ENCODE measurements at regions not wholly inside any gene's neighbourhood (a gene's known extent, or its start where the extent isn't known, plus 50 kb on each side); places are given as distances from the start of the nearest gene placed in this dataset.

DNA sequence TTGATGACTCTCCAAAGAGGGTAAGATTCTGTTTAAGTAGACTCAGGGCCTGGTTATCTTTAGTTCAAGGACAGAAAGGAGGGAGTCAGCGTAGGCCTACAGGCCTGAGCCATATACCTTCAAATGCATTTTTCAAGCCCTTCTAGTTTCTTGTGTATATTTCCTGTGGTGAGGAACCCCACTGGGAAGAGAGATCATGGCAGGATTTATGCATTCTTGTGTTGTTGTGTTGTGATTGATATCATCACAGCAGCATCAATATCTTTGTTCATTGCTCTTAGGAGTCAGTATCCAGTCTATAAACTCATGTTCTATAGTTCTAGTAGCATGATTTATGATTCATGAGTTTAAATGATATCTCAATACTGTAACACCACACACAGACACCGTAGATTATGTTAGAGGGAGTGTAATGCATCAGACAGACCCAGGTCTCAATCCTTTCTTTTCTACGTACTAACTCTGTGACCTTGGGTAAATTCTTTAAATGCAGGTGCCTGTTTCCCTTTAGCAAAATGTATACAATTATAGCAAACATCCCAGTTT, 427.5 kb downstream of the PDCD6IP start:
- no peaks in the 10 kb centered on the region for H3K36me3 ChIP-seq
- no peak for DNase-seq
- no peaks in the 10 kb centered on the region for H3K4me1 ChIP-seq
- TF ChIP-seq POLR2A (IDR thresholded peaks at IDR 0.05), result no peak
- TF ChIP-seq, protein P1, sequence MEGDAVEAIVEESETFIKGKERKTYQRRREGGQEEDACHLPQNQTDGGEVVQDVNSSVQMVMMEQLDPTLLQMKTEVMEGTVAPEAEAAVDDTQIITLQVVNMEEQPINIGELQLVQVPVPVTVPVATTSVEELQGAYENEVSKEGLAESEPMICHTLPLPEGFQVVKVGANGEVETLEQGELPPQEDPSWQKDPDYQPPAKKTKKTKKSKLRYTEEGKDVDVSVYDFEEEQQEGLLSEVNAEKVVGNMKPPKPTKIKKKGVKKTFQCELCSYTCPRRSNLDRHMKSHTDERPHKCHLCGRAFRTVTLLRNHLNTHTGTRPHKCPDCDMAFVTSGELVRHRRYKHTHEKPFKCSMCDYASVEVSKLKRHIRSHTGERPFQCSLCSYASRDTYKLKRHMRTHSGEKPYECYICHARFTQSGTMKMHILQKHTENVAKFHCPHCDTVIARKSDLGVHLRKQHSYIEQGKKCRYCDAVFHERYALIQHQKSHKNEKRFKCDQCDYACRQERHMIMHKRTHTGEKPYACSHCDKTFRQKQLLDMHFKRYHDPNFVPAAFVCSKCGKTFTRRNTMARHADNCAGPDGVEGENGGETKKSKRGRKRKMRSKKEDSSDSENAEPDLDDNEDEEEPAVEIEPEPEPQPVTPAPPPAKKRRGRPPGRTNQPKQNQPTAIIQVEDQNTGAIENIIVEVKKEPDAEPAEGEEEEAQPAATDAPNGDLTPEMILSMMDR (IDR thresholded peaks at IDR 0.05), result no peak
- no peaks in the 10 kb centered on the region for H3K9me3 ChIP-seq
- H3K4me3 ChIP-seq, result no peak overlapping the region
- H3K27ac ChIP-seq, result no peak overlapping the region
- no peaks in the 10 kb centered on the region for H3K27me3 ChIP-seq

DNA sequence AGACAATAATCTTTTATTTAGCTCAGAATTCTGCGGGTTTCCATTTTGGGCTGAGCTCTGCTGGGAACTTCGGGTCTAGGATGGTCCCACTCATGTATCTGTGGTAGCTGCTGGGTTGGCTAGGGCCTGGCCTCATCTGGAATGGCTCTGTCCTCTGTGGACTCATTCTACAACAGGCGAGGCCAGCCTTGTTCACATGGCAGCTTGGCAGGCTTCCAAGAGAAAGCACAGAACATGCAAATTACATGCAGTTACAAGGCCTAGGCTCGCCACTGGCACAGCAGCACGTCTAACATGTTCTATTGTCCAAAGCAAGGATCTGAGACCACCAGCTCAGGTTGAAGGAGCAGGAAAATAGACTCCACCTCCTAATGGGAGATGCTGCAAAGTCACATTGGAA, 431.4 kb downstream of the PDCD6IP start:
- no peaks in the 10 kb centered on the region for H3K4me1 ChIP-seq
- H3K27me3 ChIP-seq, result no peaks in the 10 kb centered on the region
- no peak overlapping the region for H3K27ac ChIP-seq
- H3K9me3 ChIP-seq, result no peaks in the 10 kb centered on the region
- H3K36me3 ChIP-seq, result no peaks in the 10 kb centered on the region
- H3K4me3 ChIP-seq, result no peak overlapping the region
- DNase-seq, result peak in 1 of 3 donors; percentile 25
- no peak for TF ChIP-seq POLR2A (IDR thresholded peaks at IDR 0.05)
- TF ChIP-seq, protein P1 (IDR thresholded peaks at IDR 0.05), result no peak

DNA sequence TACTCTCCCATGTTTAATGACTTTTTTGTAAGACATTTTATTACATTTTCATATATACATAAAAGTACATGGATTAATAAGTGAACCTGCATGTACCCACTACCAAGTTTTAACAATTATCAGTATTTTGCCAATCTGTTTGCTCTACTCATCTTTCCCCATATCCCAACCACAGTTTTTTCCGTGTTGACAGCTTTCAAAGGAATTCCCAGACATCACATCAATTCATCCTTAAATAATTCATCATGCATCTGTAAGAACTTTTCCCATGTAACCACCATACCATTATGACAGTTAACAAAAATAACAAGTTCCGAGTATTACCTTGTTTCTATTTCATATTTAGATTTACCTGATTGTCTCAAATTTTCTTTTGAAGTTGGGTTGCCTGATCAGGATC, 436.7 kb downstream of the PDCD6IP start:
- Histone ChIP-seq H3K9me3 (no peaks in the 10 kb centered on the region), H3K4me1 (no peaks in the 10 kb centered on the region), H3K27ac (no peak overlapping the region), H3K36me3 (no peaks in the 10 kb centered on the region), H3K4me3 (no peak overlapping the region), H3K27me3 (no peaks in the 10 kb centered on the region)
- TF ChIP-seq, protein P1 (IDR thresholded peaks at IDR 0.05), result no peak
- TF ChIP-seq POLR2A (IDR thresholded peaks at IDR 0.05), result no peak
- DNase-seq, result no peak

DNA sequence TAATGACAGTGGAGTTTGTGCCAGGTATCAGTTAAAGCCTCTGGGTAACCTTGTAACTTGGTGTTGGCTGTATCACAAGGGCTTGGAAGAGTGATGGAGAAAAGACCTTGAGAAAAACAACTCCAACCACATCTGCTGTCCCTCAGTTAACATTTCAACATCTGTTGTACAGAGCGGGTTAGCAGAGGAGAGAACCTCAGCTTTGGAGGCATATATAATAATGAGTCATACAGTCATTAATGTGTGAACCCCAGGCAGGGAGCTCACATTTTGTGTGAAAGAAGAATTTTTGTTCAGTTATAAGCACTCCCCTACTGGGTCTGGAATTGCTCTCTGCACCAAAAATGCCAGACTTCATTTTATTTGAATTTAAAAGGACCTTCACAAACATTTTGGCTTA, 439.5 kb downstream of the PDCD6IP start:
- no peaks in the 10 kb centered on the region for H3K9me3 ChIP-seq
- no peaks in the 10 kb centered on the region for H3K27me3 ChIP-seq
- no peak for DNase-seq
- H3K4me1 ChIP-seq, result no peaks in the 10 kb centered on the region
- H3K27ac ChIP-seq, result no peak overlapping the region
- TF ChIP-seq, protein P1 (IDR thresholded peaks at IDR 0.05), result no peak
- TF ChIP-seq POLR2A (IDR thresholded peaks at IDR 0.05), result no peak
- no peak overlapping the region for H3K4me3 ChIP-seq
- no peaks in the 10 kb centered on the region for H3K36me3 ChIP-seq

DNA sequence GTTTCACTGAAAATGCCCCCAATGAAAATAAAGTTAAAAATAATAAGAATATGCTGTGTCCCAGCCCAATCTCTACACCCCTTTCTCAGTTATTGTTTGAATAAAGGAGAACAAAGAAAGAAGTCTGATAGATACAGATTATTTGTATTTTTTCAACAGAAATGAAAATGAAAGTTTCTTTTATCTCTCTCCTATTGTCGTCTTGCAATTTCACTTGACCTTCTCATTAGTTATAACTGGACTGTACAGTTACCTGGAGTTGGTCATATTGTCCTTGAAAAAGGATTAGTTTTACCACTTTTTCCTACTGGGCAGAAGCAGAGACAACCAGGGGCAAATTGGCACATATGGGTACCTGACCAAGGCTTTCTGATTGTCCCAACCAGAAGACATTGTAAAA, 440.0 kb downstream of the PDCD6IP start:
- Histone ChIP-seq H3K4me3 (no peak overlapping the region), H3K27ac (no peak overlapping the region), H3K36me3 (no peaks in the 10 kb centered on the region), H3K4me1 (no peaks in the 10 kb centered on the region), H3K27me3 (no peaks in the 10 kb centered on the region), H3K9me3 (no peaks in the 10 kb centered on the region)
- TF ChIP-seq, protein P1 (IDR thresholded peaks at IDR 0.05), result no peak
- no peak for TF ChIP-seq POLR2A (IDR thresholded peaks at IDR 0.05)
- DNase-seq, result no peak

DNA sequence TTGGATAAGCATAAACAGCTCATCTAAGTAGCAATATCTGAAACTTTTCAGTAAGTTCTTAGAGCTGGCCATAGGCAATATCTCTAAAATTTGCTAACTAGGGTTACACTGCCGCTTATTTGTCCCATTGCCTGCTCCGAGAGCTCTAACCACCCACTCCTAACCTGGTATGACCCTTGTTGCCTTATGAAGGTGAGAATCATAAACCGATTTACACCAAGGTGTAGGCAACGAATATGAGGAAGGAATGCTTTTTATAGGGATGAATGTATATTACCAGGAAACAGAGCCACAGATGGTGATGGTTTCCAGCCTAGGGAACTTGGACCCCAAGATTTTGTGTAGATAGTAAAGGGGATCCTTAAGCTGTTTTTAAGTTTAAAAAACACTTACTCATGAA, 440.9 kb downstream of the PDCD6IP start:
- Histone ChIP-seq H3K4me3 (no peak overlapping the region), H3K9me3 (no peaks in the 10 kb centered on the region), H3K27me3 (no peaks in the 10 kb centered on the region), H3K27ac (no peak overlapping the region), H3K36me3 (no peaks in the 10 kb centered on the region), H3K4me1 (no peaks in the 10 kb centered on the region)
- TF ChIP-seq POLR2A (IDR thresholded peaks at IDR 0.05), result no peak
- TF ChIP-seq, protein P1 (IDR thresholded peaks at IDR 0.05), result no peak
- no peak for DNase-seq

All from Peyer's patch (tissue), 4 donors.